C4-2B (cell line): ENCODE measurements at regions not wholly inside any gene's neighbourhood (a gene's known extent, or its start where the extent isn't known, plus 50 kb on each side); places are given as distances from the start of the nearest gene placed in this dataset.

Experiments
- CTCF ChIP-seq: fragments of 450-650 bp; conservative IDR thresholded peaks from 2 replicates; pipeline ENCODE4 v1.5.1; 2017; ENCODE audit warnings: mild to moderate bottlenecking
- ZFX ChIP-seq: fragments of 450-650 bp; IDR thresholded peaks from 2 replicates; pipeline ENCODE4 v1.6.1; 2017

- TF ChIP-seq CTCF: no peak
- TF ChIP-seq ZFX: no peak
Observed at GRCh38 chr7:116334555-116334954, 124.2 kb downstream of the TES start.
